ENCODE measurements at regions not wholly inside any gene's neighbourhood (a gene's known extent, or its start where the extent isn't known, plus 50 kb on each side); places are given as distances from the start of the nearest gene placed in this dataset.

DNA sequence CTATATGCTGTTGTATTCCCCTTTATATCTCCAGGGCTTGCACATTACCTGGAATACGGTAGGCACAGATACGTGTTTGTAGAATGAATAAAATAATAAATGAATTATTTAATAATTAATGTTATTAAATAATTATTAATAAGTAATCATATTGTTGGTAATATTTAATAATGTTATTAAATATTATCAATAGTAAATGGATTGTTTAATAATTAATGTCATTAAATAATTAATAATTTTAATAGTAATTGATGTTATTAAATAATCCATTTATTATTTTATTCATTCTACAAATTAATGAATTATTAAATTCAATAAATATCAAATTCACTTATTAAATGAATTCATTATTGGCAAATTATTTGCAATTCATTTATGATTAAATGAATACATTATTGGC is 175.1 kb downstream of the MATN1 start:
- TF ChIP-seq, protein P1, sequence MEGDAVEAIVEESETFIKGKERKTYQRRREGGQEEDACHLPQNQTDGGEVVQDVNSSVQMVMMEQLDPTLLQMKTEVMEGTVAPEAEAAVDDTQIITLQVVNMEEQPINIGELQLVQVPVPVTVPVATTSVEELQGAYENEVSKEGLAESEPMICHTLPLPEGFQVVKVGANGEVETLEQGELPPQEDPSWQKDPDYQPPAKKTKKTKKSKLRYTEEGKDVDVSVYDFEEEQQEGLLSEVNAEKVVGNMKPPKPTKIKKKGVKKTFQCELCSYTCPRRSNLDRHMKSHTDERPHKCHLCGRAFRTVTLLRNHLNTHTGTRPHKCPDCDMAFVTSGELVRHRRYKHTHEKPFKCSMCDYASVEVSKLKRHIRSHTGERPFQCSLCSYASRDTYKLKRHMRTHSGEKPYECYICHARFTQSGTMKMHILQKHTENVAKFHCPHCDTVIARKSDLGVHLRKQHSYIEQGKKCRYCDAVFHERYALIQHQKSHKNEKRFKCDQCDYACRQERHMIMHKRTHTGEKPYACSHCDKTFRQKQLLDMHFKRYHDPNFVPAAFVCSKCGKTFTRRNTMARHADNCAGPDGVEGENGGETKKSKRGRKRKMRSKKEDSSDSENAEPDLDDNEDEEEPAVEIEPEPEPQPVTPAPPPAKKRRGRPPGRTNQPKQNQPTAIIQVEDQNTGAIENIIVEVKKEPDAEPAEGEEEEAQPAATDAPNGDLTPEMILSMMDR (optimal IDR thresholded peaks at IDR 0.05 in 1 of 3, IDR thresholded peaks at IDR 0.05 in 1 of 3, conservative IDR thresholded peaks at IDR 0.05 in 1 of 3; ENCODE audit: extremely low read depth in 1 of 3, insufficient read depth in 2 of 3, low read length in 3 of 3) = no peak
- no peak for TF ChIP-seq EZH2 (IDR thresholded peaks at IDR 0.05; ENCODE audit: low read length)

Data from keratinocyte (primary cell).